SK-N-SH treated with all-trans-retinoic acid at 6 μM for 48 hours (cell line): ENCODE measurements at regions not wholly inside any gene's neighbourhood (a gene's known extent, or its start where the extent isn't known, plus 50 kb on each side); places are given as distances from the start of the nearest gene placed in this dataset.

Experiments used
- ATAC-seq: fragments of 200-7000 bp; cut with Tn5 transposase; 3 replicates; pipeline ENCODE4 v1.9.1; 2020; ENCODE audit warnings: mild to moderate bottlenecking, moderate library complexity
- ARNTL ChIP-seq: fragments of 450-650 bp; formaldehyde crosslinking; IDR thresholded peaks from 2 replicates; pipeline ENCODE4 v1.5.0; 2020; ENCODE audit warnings: low read depth, mild to moderate bottlenecking, moderate library complexity, borderline replicate concordance
- BACH2 ChIP-seq: fragments of 250-450 bp; sonication (Bioruptor Pico); IDR thresholded peaks from 2 replicates; pipeline ENCODE4 v1.9.0; 2021; ENCODE audit warnings: mild to moderate bottlenecking, borderline replicate concordance
- CREB5 ChIP-seq: fragments of 250-450 bp; sonication (Bioruptor Pico); IDR thresholded peaks from 2 replicates; pipeline ENCODE4 v1.5.1; 2020; ENCODE audit warnings: low read depth, mild to moderate bottlenecking, moderate library complexity
- CSDC2 ChIP-seq: fragments of 250-450 bp; sonication (Bioruptor Pico); IDR thresholded peaks from 2 replicates; pipeline ENCODE4 v1.5.0; 2020; ENCODE audit warnings: mild to moderate bottlenecking, moderate library complexity
- CSRNP3 ChIP-seq: fragments of 250-450 bp; sonication (Bioruptor Pico); IDR thresholded peaks from 2 replicates; pipeline ENCODE4 v1.5.1; 2021; ENCODE audit warnings: mild to moderate bottlenecking, moderate library complexity
- ISL1 ChIP-seq: fragments of 250-450 bp; sonication (Bioruptor Pico); IDR thresholded peaks from 2 replicates; pipeline ENCODE4 v2.1.2; 2022; ENCODE audit warnings: mild to moderate bottlenecking, moderate library complexity
- OSR1 ChIP-seq: fragments of 250-450 bp; sonication (Bioruptor Pico); IDR thresholded peaks from 2 replicates; pipeline ENCODE4 v1.8.0; 2022; ENCODE audit warnings: moderate library complexity, mild to moderate bottlenecking, inconsistent platforms
- PATZ1 ChIP-seq: fragments of 250-450 bp; sonication (Bioruptor Pico); IDR thresholded peaks from 2 replicates; pipeline ENCODE4 v1.8.0; 2020; ENCODE audit warnings: mild to moderate bottlenecking, moderate library complexity, borderline replicate concordance
- POU6F1 ChIP-seq: fragments of 250-450 bp; sonication (Bioruptor Pico); IDR thresholded peaks from 2 replicates; pipeline ENCODE4 v1.8.0; 2021; ENCODE audit warnings: low read depth, mild to moderate bottlenecking, moderate library complexity, borderline replicate concordance
- SNAI2 ChIP-seq: fragments of 250-450 bp; sonication (Bioruptor Pico); IDR thresholded peaks from 2 replicates; pipeline ENCODE4 v1.5.0; 2020; ENCODE audit warnings: mild to moderate bottlenecking, moderate library complexity
- TCF4 ChIP-seq: fragments of 250-450 bp; sonication (Bioruptor Pico); IDR thresholded peaks from 2 replicates; pipeline ENCODE4 v1.8.0; 2021; ENCODE audit warnings: mild to moderate bottlenecking, moderate library complexity, borderline replicate concordance
- TOX ChIP-seq: fragments of 250-450 bp; sonication (Bioruptor Pico); IDR thresholded peaks from 2 replicates; pipeline ENCODE4 v1.8.0; 2021; ENCODE audit warnings: mild to moderate bottlenecking, moderate library complexity, borderline replicate concordance
- TSHZ2 ChIP-seq: fragments of 250-450 bp; sonication (Bioruptor Pico); IDR thresholded peaks from 2 replicates; pipeline ENCODE4 v1.5.0; 2020; ENCODE audit warnings: mild to moderate bottlenecking, moderate library complexity
- ZC3H10 ChIP-seq: fragments of 250-450 bp; sonication (Bioruptor Pico); IDR thresholded peaks from 2 replicates; pipeline ENCODE4 v1.5.1; 2021; ENCODE audit warnings: mild to moderate bottlenecking, moderate library complexity
- ZNF565 ChIP-seq: fragments of 450-650 bp; formaldehyde crosslinking; conservative IDR thresholded peaks from 2 replicates; pipeline ENCODE4 v1.5.0; 2020; ENCODE audit warnings: low read depth, mild to moderate bottlenecking, moderate library complexity
- ZNF70 ChIP-seq: fragments of 450-650 bp; formaldehyde crosslinking; IDR thresholded peaks from 2 replicates; pipeline ENCODE4 v1.5.0; 2020; ENCODE audit warnings: mild to moderate bottlenecking, moderate library complexity
- ZNF8 ChIP-seq: fragments of 450-650 bp; formaldehyde crosslinking; IDR thresholded peaks from 2 replicates; pipeline ENCODE4 v1.5.0; 2020; ENCODE audit warnings: mild to moderate bottlenecking, moderate library complexity

- TF ChIP-seq CSRNP3 (CRISPR knock-in tag) (no peak), BACH2 (CRISPR knock-in tag) (no peak), TCF4 (CRISPR knock-in tag) (no peak), ZNF70 (CRISPR knock-in tag) (no peak)
- ATAC-seq: no peak
Measured at GRCh38 chr13:111561091-111561781, 240.8 kb downstream of the TEX29 start.

GRCh38 chr13:111562716-111563115, 242.3 kb downstream of the TEX29 start:
- ATAC-seq: no peak
- no peak for TF ChIP-seq BACH2 (CRISPR knock-in tag)
- TF ChIP-seq ISL1: no peak
- no peak for TF ChIP-seq OSR1 (CRISPR knock-in tag)
- no peak for TF ChIP-seq POU6F1
- TF ChIP-seq TSHZ2: no peak
- no peak for TF ChIP-seq ARNTL (CRISPR knock-in tag)
- no peak for TF ChIP-seq CSDC2 (CRISPR knock-in tag)
- no peak for TF ChIP-seq ZNF565 (CRISPR knock-in tag)
- no peak for TF ChIP-seq CSRNP3 (CRISPR knock-in tag)
- TF ChIP-seq SNAI2 (CRISPR knock-in tag): no peak
- TF ChIP-seq ZNF8 (CRISPR knock-in tag): no peak
- no peak for TF ChIP-seq ZC3H10 (CRISPR knock-in tag)
- TF ChIP-seq TCF4 (CRISPR knock-in tag): no peak
- no peak for TF ChIP-seq TOX (CRISPR knock-in tag)
- TF ChIP-seq PATZ1 (CRISPR knock-in tag): no peak
- TF ChIP-seq CREB5 (CRISPR knock-in tag): no peak

GRCh38 chr13:111564606-111565005, 244.2 kb downstream of the TEX29 start:
- ATAC-seq: no peak
- TF ChIP-seq ZNF8 (CRISPR knock-in tag): no peak
- TF ChIP-seq, all 23 proteins: peak for 0
